GM12878 (cell line): ENCODE measurements at regions not wholly inside any gene's neighbourhood (a gene's known extent, or its start where the extent isn't known, plus 50 kb on each side); places are given as distances from the start of the nearest gene placed in this dataset.

ENCODE experiments used
- ASH2L ChIP-seq: fragments of 300-600, 200-600 bp; sonication (generic); IDR thresholded peaks from 2 replicates; pipeline ENCODE4 v1.6.1; 2017; ENCODE audit warnings: low read depth, mild to moderate bottlenecking, borderline replicate concordance
- FOS ChIP-seq: IDR thresholded peaks from 3 replicates; pipeline ENCODE4 v1.6.1; 2011; ENCODE audit warnings: borderline replicate concordance; ENCODE audit not compliant: insufficient read length; ENCODE audit errors: extremely low read depth
- FOXM1 ChIP-seq: IDR thresholded peaks from 2 replicates; pipeline ENCODE4 v1.6.1; 2012; ENCODE audit warnings: low read depth, mild to moderate bottlenecking, inconsistent platforms, low read length, moderate library complexity
- HCFC1 ChIP-seq: fragments of 150-350 bp; IDR thresholded peaks from 2 replicates; pipeline ENCODE4 v1.6.1; 2014; ENCODE audit warnings: low read length
- HDAC6 ChIP-seq: fragments of 200-600 bp; sonication (generic); IDR thresholded peaks from one replicate; pipeline ENCODE4 v1.8.0; 2017; ENCODE audit warnings: antibody characterized with exemption; ENCODE audit not compliant: unreplicated experiment
- TAF1 ChIP-seq: IDR thresholded peaks from 2 replicates; pipeline ENCODE4 v1.6.1; 2011; ENCODE audit warnings: mild to moderate bottlenecking, low read depth, low read length, borderline replicate concordance
- TBL1XR1 ChIP-seq: IDR thresholded peaks from 2 replicates; pipeline ENCODE4 v1.6.1; 2012; ENCODE audit warnings: low read depth, low read length, improper control_type of control experiment
- TF ChIP-seq, protein P1 (sequence below), 3 experiments: IDR thresholded peaks in 2 of 3; conservative IDR thresholded peaks in 1 of 3; 2 replicates each; pipeline ENCODE4 v1.5.1; 2011; ENCODE audit warnings: low read depth in 3 of 3, low read length in 3 of 3, mild to moderate bottlenecking in 3 of 3, control low read depth in 2 of 3, moderate library complexity in 2 of 3, inconsistent platforms in 1 of 3, mixed read lengths in 1 of 3; ENCODE audit not compliant: control insufficient read depth in 2 of 3, insufficient read depth in 1 of 3; ENCODE audit errors: extremely low read depth in 1 of 3

DNA sequence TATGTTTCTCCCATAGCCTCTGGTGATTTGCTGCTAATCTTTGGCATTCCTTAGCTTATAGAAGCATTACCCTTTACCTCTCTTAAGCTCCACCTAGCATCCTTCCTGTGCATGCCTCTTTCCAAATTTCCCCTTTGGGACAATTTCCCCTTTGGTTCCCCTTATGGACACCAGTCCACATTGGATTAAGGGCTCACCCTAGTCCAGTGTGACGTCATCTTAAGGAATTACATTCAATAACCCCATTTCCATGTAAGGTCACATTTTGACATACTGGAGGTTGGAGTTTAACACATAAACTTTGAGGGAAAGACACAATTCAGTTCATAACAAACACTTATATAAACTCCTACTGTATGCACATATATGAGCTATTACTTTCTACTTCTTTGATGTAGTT, 916.6 kb downstream of the SLC4A3 start:
- TF ChIP-seq HDAC6 (no peak), HCFC1 (no peak), ASH2L (no peak), TAF1 (no peak), TBL1XR1 (no peak), FOS (no peak), FOXM1 (no peak)
- TF ChIP-seq, protein P1, sequence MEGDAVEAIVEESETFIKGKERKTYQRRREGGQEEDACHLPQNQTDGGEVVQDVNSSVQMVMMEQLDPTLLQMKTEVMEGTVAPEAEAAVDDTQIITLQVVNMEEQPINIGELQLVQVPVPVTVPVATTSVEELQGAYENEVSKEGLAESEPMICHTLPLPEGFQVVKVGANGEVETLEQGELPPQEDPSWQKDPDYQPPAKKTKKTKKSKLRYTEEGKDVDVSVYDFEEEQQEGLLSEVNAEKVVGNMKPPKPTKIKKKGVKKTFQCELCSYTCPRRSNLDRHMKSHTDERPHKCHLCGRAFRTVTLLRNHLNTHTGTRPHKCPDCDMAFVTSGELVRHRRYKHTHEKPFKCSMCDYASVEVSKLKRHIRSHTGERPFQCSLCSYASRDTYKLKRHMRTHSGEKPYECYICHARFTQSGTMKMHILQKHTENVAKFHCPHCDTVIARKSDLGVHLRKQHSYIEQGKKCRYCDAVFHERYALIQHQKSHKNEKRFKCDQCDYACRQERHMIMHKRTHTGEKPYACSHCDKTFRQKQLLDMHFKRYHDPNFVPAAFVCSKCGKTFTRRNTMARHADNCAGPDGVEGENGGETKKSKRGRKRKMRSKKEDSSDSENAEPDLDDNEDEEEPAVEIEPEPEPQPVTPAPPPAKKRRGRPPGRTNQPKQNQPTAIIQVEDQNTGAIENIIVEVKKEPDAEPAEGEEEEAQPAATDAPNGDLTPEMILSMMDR (IDR thresholded peaks at IDR 0.05 in 2 of 3, conservative IDR thresholded peaks at IDR 0.05 in 1 of 3; ENCODE audit: control insufficient read depth in 2 of 3, extremely low read depth in 1 of 3, insufficient read depth in 1 of 3, low read depth in 3 of 3, low read length in 3 of 3), result no peak
